ENCODE measurements at regions not wholly inside any gene's neighbourhood (a gene's known extent, or its start where the extent isn't known, plus 50 kb on each side); places are given as distances from the start of the nearest gene placed in this dataset.
"Not testable (repeated sequence)": the region's sequence is repeated elsewhere in the genome, so short reads cannot be mapped to it uniquely, and the experiment has no call there.

GRCh38 chr1:860941-861340 lies 62.8 kb upstream of the SAMD11 start:
- H3K56ac ChIP-seq (ENCODE audit: low read length); H3K27ac ChIP-seq (ENCODE audit: low read depth, low read length); DNase-seq; H4K8ac ChIP-seq (ENCODE audit: low read depth, low read length); H2BK15ac ChIP-seq (replicated peaks; ENCODE audit: low read depth); H2BK5ac ChIP-seq (ENCODE audit: low read length); H3K23ac ChIP-seq (ENCODE audit: low read length); H3K79me2 ChIP-seq (ENCODE audit: control insufficient read depth, insufficient read depth, low read length); H3K4ac ChIP-seq (ENCODE audit: low read depth, low read length); H3K4me2 ChIP-seq (ENCODE audit: low read length); H3K18ac ChIP-seq (ENCODE audit: low read length); H3K79me1 ChIP-seq (ENCODE audit: low read length); H3K9ac ChIP-seq (ENCODE audit: low read length); H3K4me1 ChIP-seq (ENCODE audit: control insufficient read depth, low read depth, low read length); H2AK5ac ChIP-seq (ENCODE audit: low read length); H3K4me3 ChIP-seq (ENCODE audit: low read length); H3K36me3 ChIP-seq (ENCODE audit: control insufficient read depth, insufficient read depth, low read length); H2BK120ac ChIP-seq (ENCODE audit: low read depth, low read length); H4K5ac ChIP-seq (ENCODE audit: low read length); H3K27me3 ChIP-seq (ENCODE audit: insufficient read depth, low read length, poor library complexity): not testable (repeated sequence)
- no CpG with 5 or more reads among the region's 11 CpGs for WGBS (ENCODE audit: extremely low coverage, insufficient coverage, low lambda C conversion rate)

- Histone ChIP-seq H4K8ac (ENCODE audit: low read depth, low read length) (no peak overlapping the region), H3K23ac (ENCODE audit: low read length) (no peak overlapping the region), H2BK5ac (ENCODE audit: low read length) (no peak overlapping the region), H2BK15ac (replicated peaks; ENCODE audit: low read depth) (no peak overlapping the region), H3K79me1 (ENCODE audit: low read length) (no peaks in the 10 kb centered on the region), H3K4me3 (ENCODE audit: low read length) (no peak overlapping the region), H3K18ac (ENCODE audit: low read length) (no peak overlapping the region), H3K56ac (ENCODE audit: low read length) (no peak overlapping the region), H3K4me2 (ENCODE audit: low read length) (no peak overlapping the region), H3K4ac (ENCODE audit: low read depth, low read length) (no peak overlapping the region), H2AK5ac (ENCODE audit: low read length) (no peak overlapping the region), H3K79me2 (ENCODE audit: control insufficient read depth, insufficient read depth, low read length) (no peaks in the 10 kb centered on the region), H3K36me3 (ENCODE audit: control insufficient read depth, insufficient read depth, low read length) (no peaks in the 10 kb centered on the region), H4K5ac (ENCODE audit: low read length) (no peak overlapping the region), H3K9ac (ENCODE audit: low read length) (no peak overlapping the region), H3K27me3 (ENCODE audit: insufficient read depth, low read length, poor library complexity) (no peaks in the 10 kb centered on the region), H3K27ac (ENCODE audit: low read depth, low read length) (no peak overlapping the region), H3K4me1 (ENCODE audit: control insufficient read depth, low read depth, low read length) (no peaks in the 10 kb centered on the region), H2BK120ac (ENCODE audit: low read depth, low read length) (no peak overlapping the region)
- DNase-seq = no peak
These were observed 62.0 kb upstream of the SAMD11 start for GRCh38 chr1:861714-862113.

- WGBS (ENCODE audit: extremely low coverage, insufficient coverage, low lambda C conversion rate) = no CpG with 5 or more reads among the region's 1 CpG
- not testable (repeated sequence) for H3K79me2 ChIP-seq (ENCODE audit: control insufficient read depth, insufficient read depth, low read length); H3K18ac ChIP-seq (ENCODE audit: low read length); H3K27ac ChIP-seq (ENCODE audit: low read depth, low read length); H3K4ac ChIP-seq (ENCODE audit: low read depth, low read length); H2BK120ac ChIP-seq (ENCODE audit: low read depth, low read length); H3K4me2 ChIP-seq (ENCODE audit: low read length); H3K9ac ChIP-seq (ENCODE audit: low read length); H3K27me3 ChIP-seq (ENCODE audit: insufficient read depth, low read length, poor library complexity); H3K23ac ChIP-seq (ENCODE audit: low read length); H3K36me3 ChIP-seq (ENCODE audit: control insufficient read depth, insufficient read depth, low read length); H2BK15ac ChIP-seq (replicated peaks; ENCODE audit: low read depth); H2BK5ac ChIP-seq (ENCODE audit: low read length); H4K5ac ChIP-seq (ENCODE audit: low read length); H2AK5ac ChIP-seq (ENCODE audit: low read length); H3K56ac ChIP-seq (ENCODE audit: low read length); H4K8ac ChIP-seq (ENCODE audit: low read depth, low read length); DNase-seq; H3K4me3 ChIP-seq (ENCODE audit: low read length); H3K4me1 ChIP-seq (ENCODE audit: control insufficient read depth, low read depth, low read length); H3K79me1 ChIP-seq (ENCODE audit: low read length)
These were observed 61.1 kb upstream of the SAMD11 start for GRCh38 chr1:862601-863000.

- not testable (repeated sequence) for H2BK120ac ChIP-seq (ENCODE audit: low read depth, low read length); H3K27me3 ChIP-seq (ENCODE audit: insufficient read depth, low read length, poor library complexity); H3K79me2 ChIP-seq (ENCODE audit: control insufficient read depth, insufficient read depth, low read length); H3K23ac ChIP-seq (ENCODE audit: low read length); H3K4ac ChIP-seq (ENCODE audit: low read depth, low read length); H3K9ac ChIP-seq (ENCODE audit: low read length); H3K79me1 ChIP-seq (ENCODE audit: low read length); H2BK5ac ChIP-seq (ENCODE audit: low read length); H3K27ac ChIP-seq (ENCODE audit: low read depth, low read length); H2AK5ac ChIP-seq (ENCODE audit: low read length); H3K36me3 ChIP-seq (ENCODE audit: control insufficient read depth, insufficient read depth, low read length); DNase-seq; H3K18ac ChIP-seq (ENCODE audit: low read length); H3K4me1 ChIP-seq (ENCODE audit: control insufficient read depth, low read depth, low read length); H2BK15ac ChIP-seq (replicated peaks; ENCODE audit: low read depth); H3K56ac ChIP-seq (ENCODE audit: low read length); H3K4me2 ChIP-seq (ENCODE audit: low read length); H4K8ac ChIP-seq (ENCODE audit: low read depth, low read length); H3K4me3 ChIP-seq (ENCODE audit: low read length); H4K5ac ChIP-seq (ENCODE audit: low read length)
- no CpG with 5 or more reads among the region's 8 CpGs for WGBS (ENCODE audit: extremely low coverage, insufficient coverage, low lambda C conversion rate)
These were observed 58.1 kb upstream of the SAMD11 start for GRCh38 chr1:865633-866032.

GRCh38 chr1:866095-866494 lies 57.6 kb upstream of the SAMD11 start:
- Histone ChIP-seq H3K23ac (ENCODE audit: low read length) (no peak overlapping the region), H2AK5ac (ENCODE audit: low read length) (no peak overlapping the region), H3K79me2 (ENCODE audit: control insufficient read depth, insufficient read depth, low read length) (no peaks in the 10 kb centered on the region), H2BK15ac (replicated peaks; ENCODE audit: low read depth) (no peak overlapping the region), H2BK5ac (ENCODE audit: low read length) (no peak overlapping the region), H3K9ac (ENCODE audit: low read length) (no peak overlapping the region), H4K8ac (ENCODE audit: low read depth, low read length) (no peak overlapping the region), H3K4me1 (ENCODE audit: control insufficient read depth, low read depth, low read length) (no peaks in the 10 kb centered on the region), H3K4me2 (ENCODE audit: low read length) (no peak overlapping the region), H3K56ac (ENCODE audit: low read length) (no peak overlapping the region), H3K4ac (ENCODE audit: low read depth, low read length) (no peak overlapping the region), H3K36me3 (ENCODE audit: control insufficient read depth, insufficient read depth, low read length) (no peaks in the 10 kb centered on the region), H4K5ac (ENCODE audit: low read length) (no peak overlapping the region), H3K4me3 (ENCODE audit: low read length) (no peak overlapping the region), H2BK120ac (ENCODE audit: low read depth, low read length) (no peak overlapping the region), H3K79me1 (ENCODE audit: low read length) (no peaks in the 10 kb centered on the region), H3K18ac (ENCODE audit: low read length) (no peak overlapping the region), H3K27ac (ENCODE audit: low read depth, low read length) (no peak overlapping the region), H3K27me3 (ENCODE audit: insufficient read depth, low read length, poor library complexity) (no peaks in the 10 kb centered on the region)
- no peak for DNase-seq
- no CpG with 5 or more reads among the region's 9 CpGs for WGBS (ENCODE audit: extremely low coverage, insufficient coverage, low lambda C conversion rate)

- not testable (repeated sequence) for H3K4me1 ChIP-seq (ENCODE audit: control insufficient read depth, low read depth, low read length); H3K18ac ChIP-seq (ENCODE audit: low read length); H3K79me1 ChIP-seq (ENCODE audit: low read length); H3K36me3 ChIP-seq (ENCODE audit: control insufficient read depth, insufficient read depth, low read length); H3K4ac ChIP-seq (ENCODE audit: low read depth, low read length); H4K5ac ChIP-seq (ENCODE audit: low read length); H3K27me3 ChIP-seq (ENCODE audit: insufficient read depth, low read length, poor library complexity); H3K79me2 ChIP-seq (ENCODE audit: control insufficient read depth, insufficient read depth, low read length); H2BK120ac ChIP-seq (ENCODE audit: low read depth, low read length); H2BK15ac ChIP-seq (replicated peaks; ENCODE audit: low read depth); H4K8ac ChIP-seq (ENCODE audit: low read depth, low read length); H3K4me2 ChIP-seq (ENCODE audit: low read length); H3K56ac ChIP-seq (ENCODE audit: low read length); H3K9ac ChIP-seq (ENCODE audit: low read length); H3K4me3 ChIP-seq (ENCODE audit: low read length); DNase-seq; H3K23ac ChIP-seq (ENCODE audit: low read length); H2BK5ac ChIP-seq (ENCODE audit: low read length); H2AK5ac ChIP-seq (ENCODE audit: low read length); H3K27ac ChIP-seq (ENCODE audit: low read depth, low read length)
- no CpG with 5 or more reads among the region's 33 CpGs for WGBS (ENCODE audit: extremely low coverage, insufficient coverage, low lambda C conversion rate)
These were observed 57.0 kb upstream of the SAMD11 start for GRCh38 chr1:866631-867299.
